GM23338 (cell line): ENCODE measurements at regions not wholly inside any gene's neighbourhood (a gene's known extent, or its start where the extent isn't known, plus 50 kb on each side); places are given as distances from the start of the nearest gene placed in this dataset. TPM values are rescaled to one million over a fixed set of nuclear protein-coding genes. Genes with fewer than 3 reads are reported as not detected.

ENCODE experiments used
- ATAC-seq: fragments of 200-7000 bp; cut with Tn5 transposase; 3 replicates; pipeline ENCODE4 v1.9.1; 2020
- DNase-seq: peaks from one replicate; pipeline ENCODE4 v3.0.0-alpha.2; 2015; ENCODE audit warnings: low spot score
- H2AFZ ChIP-seq: fragments of 200-600 bp; sonication (generic); 2 replicates; pipeline ENCODE4 v1.8.0; 2016; ENCODE audit warnings: antibody characterized with exemption, mild to moderate bottlenecking, moderate library complexity
- H3F3A ChIP-seq: fragments of 200-600 bp; sonication (generic); replicated peaks from 2 replicates; pipeline ENCODE4 v1.8.0; 2017; ENCODE audit warnings: antibody characterized with exemption, mixed run types, low read depth
- H3K27ac ChIP-seq: fragments of 200-600 bp; sonication (generic); 2 replicates; pipeline ENCODE4 v1.6.1; 2016; ENCODE audit warnings: low read depth
- H3K27me3 ChIP-seq: fragments of 200-600 bp; sonication (generic); 2 replicates; pipeline ENCODE4 v1.8.0; 2016; ENCODE audit warnings: mild to moderate bottlenecking, mixed run types, moderate library complexity; ENCODE audit not compliant: insufficient read depth
- H3K36me3 ChIP-seq: fragments of 200-600 bp; sonication (generic); 2 replicates; pipeline ENCODE4 v1.8.0; 2016; ENCODE audit warnings: mild to moderate bottlenecking; ENCODE audit not compliant: insufficient read depth
- H3K4me1 ChIP-seq: fragments of 200-600 bp; sonication (generic); 2 replicates; pipeline ENCODE4 v1.8.0; 2016; ENCODE audit warnings: mild to moderate bottlenecking, moderate library complexity; ENCODE audit not compliant: insufficient read depth
- H3K4me2 ChIP-seq: fragments of 200-600 bp; sonication (generic); 2 replicates; pipeline ENCODE4 v1.7.1; 2017; ENCODE audit warnings: mixed run types
- H3K4me3 ChIP-seq: fragments of 200-600 bp; sonication (generic); 2 replicates; pipeline ENCODE4 v1.6.1; 2016; ENCODE audit warnings: mixed run types
- H3K79me2 ChIP-seq: fragments of 200-600 bp; sonication (generic); replicated peaks from 2 replicates; pipeline ENCODE4 v1.8.0; 2017; ENCODE audit warnings: mild to moderate bottlenecking; ENCODE audit not compliant: insufficient read depth
- H3K9me2 ChIP-seq: fragments of 200-600 bp; sonication (generic); 2 replicates; pipeline ENCODE4 v1.8.0; 2017; ENCODE audit not compliant: insufficient read depth
- H4K20me1 ChIP-seq: fragments of 200-600 bp; sonication (generic); replicated peaks from 2 replicates; pipeline ENCODE4 v1.8.0; 2017; ENCODE audit warnings: mild to moderate bottlenecking; ENCODE audit not compliant: insufficient read depth
- H3K27ac Mint-ChIP-seq: 2 replicates; pipeline ENCODE4 v1.8.0; 2020; ENCODE audit warnings: inconsistent platforms, mild to moderate bottlenecking, moderate library complexity, mixed read lengths
- H3K27me3 Mint-ChIP-seq: 3 replicates; pipeline ENCODE4 v1.8.0; 2022; ENCODE audit warnings: low read depth, mild to moderate bottlenecking, moderate library complexity, mixed read lengths, inconsistent platforms; ENCODE audit not compliant: insufficient read depth, poor library complexity
- H3K36me3 Mint-ChIP-seq: 3 replicates; pipeline ENCODE4 v1.8.0; 2021; ENCODE audit warnings: low read depth, mild to moderate bottlenecking, inconsistent platforms, moderate library complexity, mixed read lengths
- H3K4me1 Mint-ChIP-seq: 3 replicates; pipeline ENCODE4 v1.8.0; 2020; ENCODE audit warnings: mild to moderate bottlenecking, inconsistent platforms, mixed read lengths
- H3K4me3 Mint-ChIP-seq: 3 replicates; pipeline ENCODE4 v1.8.0; 2021; ENCODE audit warnings: moderate library complexity, mild to moderate bottlenecking, inconsistent platforms, mixed read lengths
- H3K9me3 Mint-ChIP-seq: 3 replicates; pipeline ENCODE4 v1.8.0; 2020; ENCODE audit warnings: moderate library complexity, mild to moderate bottlenecking, inconsistent platforms, mixed read lengths
- CREB1 ChIP-seq: fragments of 250-450 bp; sonication (Bioruptor Pico); IDR thresholded peaks from 2 replicates; pipeline ENCODE4 v1.5.0; 2020; ENCODE audit warnings: low read depth, mild to moderate bottlenecking, moderate library complexity
- CTCF ChIP-seq, 2 experiments: fragments of 200-600 bp in 1 of 2; sonication (generic) in 1 of 2; conservative IDR thresholded peaks; 2 replicates each; pipeline versions ENCODE4 v1.5.1 to v1.6.1; 2016 to 2017; ENCODE audit warnings: antibody characterized with exemption in 2 of 2, low read depth in 2 of 2, mild to moderate bottlenecking in 2 of 2, moderate library complexity in 1 of 2
- EZH2 ChIP-seq: fragments of 200-600 bp; sonication (generic); IDR thresholded peaks from one replicate; pipeline ENCODE4 v1.8.0; 2017; ENCODE audit warnings: antibody characterized with exemption, mild to moderate bottlenecking, low read depth; ENCODE audit not compliant: unreplicated experiment
- POLR2AphosphoS5 ChIP-seq: IDR thresholded peaks from 2 replicates; pipeline ENCODE4 v1.6.1; 2016; ENCODE audit warnings: antibody characterized with exemption, low read depth
- STAT1 ChIP-seq: IDR thresholded peaks from one replicate; pipeline ENCODE4 v1.6.1; 2016; ENCODE audit warnings: antibody characterized with exemption; ENCODE audit not compliant: unreplicated experiment
- small RNA-seq: library from RNA; depleted of rRNA; stranded (forward); fragments of <200 nt; gene quantifications from one replicate; pipeline ENCODE3, GENCODE V24; 2014; ENCODE audit warnings: low replicate concordance

DNA sequence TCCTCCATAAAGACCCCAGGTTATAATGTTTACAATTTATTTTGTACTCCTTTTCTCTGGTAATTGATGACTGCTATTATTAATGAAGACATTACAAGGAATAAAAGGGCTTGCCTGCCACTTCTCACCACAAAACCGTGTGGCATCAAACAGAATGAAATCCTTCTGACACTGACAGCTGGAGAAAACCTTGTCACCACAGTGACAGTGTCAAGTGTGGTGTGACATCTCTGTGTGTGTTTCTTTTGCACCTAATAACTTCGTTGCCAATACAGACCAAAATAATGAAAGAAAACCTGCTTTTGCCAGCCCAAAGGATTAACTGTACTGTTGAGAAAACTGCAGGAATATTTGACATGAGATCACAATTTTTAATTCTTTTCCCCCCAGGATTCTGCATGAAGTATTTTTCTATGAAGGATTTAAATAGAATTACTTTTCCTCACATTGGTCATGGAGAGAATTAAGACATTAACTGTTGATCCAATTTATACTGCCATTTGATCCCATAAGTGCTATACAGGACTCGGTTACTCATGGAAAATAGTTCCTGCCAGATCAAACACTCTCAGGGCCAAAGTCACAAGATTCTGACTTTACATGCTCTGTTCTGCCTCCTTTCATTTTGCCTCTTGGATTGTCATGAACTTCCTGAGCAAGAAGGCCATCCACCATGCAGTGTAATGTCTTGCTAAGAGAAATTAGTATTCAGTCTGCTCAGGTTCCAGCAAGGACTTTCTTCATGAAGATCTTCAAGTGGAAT lies 60.4 kb upstream of the IFNG-AS1 start:
- Mint-ChIP-seq H3K36me3 (no peaks in the 10 kb centered on the region), H3K4me3 (no peak overlapping the region), H3K27me3 (peaks cover 2% of the 10 kb centered on the region), H3K27ac (no peak overlapping the region), H3K4me1 (no peaks in the 10 kb centered on the region; the same call in 2 of the 3 replicates), H3K9me3 (no peaks in the 10 kb centered on the region)
- TF ChIP-seq EZH2 = no peak
- TF ChIP-seq POLR2AphosphoS5 = no peak
- H3K27ac ChIP-seq = no peak overlapping the region
- H2AFZ ChIP-seq = no peak overlapping the region
- H3K36me3 ChIP-seq = no peaks in the 10 kb centered on the region
- H4K20me1 ChIP-seq = no peaks in the 10 kb centered on the region
- DNase-seq (no peak), ATAC-seq (no peak)
- H3K79me2 ChIP-seq = no peaks in the 10 kb centered on the region
- no peak overlapping the region for H3K4me2 ChIP-seq
- no peaks in the 10 kb centered on the region for H3F3A ChIP-seq
- H3K9me2 ChIP-seq = peaks cover 5% of the 10 kb centered on the region; the same call in 1 of the 2 replicates
- no peak overlapping the region for H3K4me3 ChIP-seq
- H3K27me3 ChIP-seq = no peaks in the 10 kb centered on the region
- no peaks in the 10 kb centered on the region for H3K4me1 ChIP-seq

DNA sequence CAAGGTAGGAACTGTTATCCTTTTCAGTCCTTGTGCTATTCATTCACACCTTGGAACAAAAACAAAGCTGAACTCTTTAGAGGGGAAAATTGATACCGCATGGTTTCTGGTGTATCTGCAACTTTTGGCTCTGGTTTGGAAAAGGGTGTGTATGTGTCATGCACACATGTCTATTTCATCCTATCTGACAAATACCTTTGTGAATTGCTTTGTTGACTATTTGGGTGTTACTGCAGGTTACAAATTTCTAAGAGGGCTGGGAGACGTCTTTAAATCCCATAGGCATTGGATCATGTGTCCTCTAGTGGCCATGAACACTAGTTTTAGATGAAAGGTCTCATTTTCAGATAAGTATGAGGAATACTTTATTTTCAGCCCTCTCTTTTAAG lies 59.9 kb upstream of the IFNG-AS1 start:
- no peaks in the 10 kb centered on the region for H3K4me1 ChIP-seq
- Mint-ChIP-seq H3K27ac (no peak overlapping the region), H3K4me3 (no peak overlapping the region), H3K4me1 (no peaks in the 10 kb centered on the region; the same call in 2 of the 3 replicates), H3K9me3 (no peaks in the 10 kb centered on the region), H3K27me3 (peaks cover 2% of the 10 kb centered on the region), H3K36me3 (no peaks in the 10 kb centered on the region)
- H3K79me2 ChIP-seq = no peaks in the 10 kb centered on the region
- ATAC-seq (no peak), DNase-seq (no peak)
- no peaks in the 10 kb centered on the region for H4K20me1 ChIP-seq
- H3F3A ChIP-seq = no peaks in the 10 kb centered on the region
- no peaks in the 10 kb centered on the region for H3K27me3 ChIP-seq
- no peaks in the 10 kb centered on the region for H3K36me3 ChIP-seq
- H3K4me2 ChIP-seq = no peak overlapping the region
- TF ChIP-seq STAT1 (no peak), CREB1 (CRISPR knock-in tag) (no peak)
- H3K9me2 ChIP-seq = peaks cover 5% of the 10 kb centered on the region; the same call in 1 of the 2 replicates
- no peak overlapping the region for H3K4me3 ChIP-seq
- no peak overlapping the region for H3K27ac ChIP-seq
- no peak overlapping the region for H2AFZ ChIP-seq

DNA sequence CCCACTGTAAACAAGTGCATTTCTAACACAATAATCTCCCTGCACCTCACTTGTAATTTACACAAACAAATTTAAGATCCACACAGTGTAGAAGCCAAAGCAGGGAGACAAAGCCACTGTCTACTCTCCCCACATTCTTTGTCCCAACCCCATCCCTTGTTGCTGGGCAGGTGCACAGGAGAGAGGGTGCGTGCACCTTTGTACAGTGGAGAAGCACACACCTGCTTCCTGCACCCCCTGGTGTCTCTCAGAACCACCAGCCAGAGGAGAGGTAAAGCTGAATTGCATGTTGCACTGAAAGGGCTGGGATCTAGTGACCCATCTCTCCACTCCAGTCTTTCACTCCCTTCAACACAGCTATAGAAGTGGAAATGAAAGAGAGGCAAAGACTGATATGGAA lies 51.4 kb upstream of the IFNG-AS1 start:
- Histone ChIP-seq H3K4me3 (no peak overlapping the region), H3K4me1 (no peaks in the 10 kb centered on the region), H4K20me1 (no peaks in the 10 kb centered on the region), H3K36me3 (no peaks in the 10 kb centered on the region), H3K27ac (no peak overlapping the region), H3K79me2 (no peaks in the 10 kb centered on the region), H3F3A (no peaks in the 10 kb centered on the region), H3K9me2 (peaks cover 7% of the 10 kb centered on the region; the same call in 1 of the 2 replicates), H3K27me3 (no peaks in the 10 kb centered on the region), H2AFZ (peak overlapping the region; percentile 28; the same call in 1 of the 2 replicates), H3K4me2 (no peak overlapping the region)
- TF ChIP-seq CTCF (conservative IDR thresholded peaks at IDR 0.05; ENCODE audit: low read depth in 2 of 2) = peak in 1 of 2 experiments; percentile 27; a peak in 2 of 4 replicates
- TF ChIP-seq EZH2 = no peak
- H3K4me3 Mint-ChIP-seq = no peak overlapping the region
- ATAC-seq = no peak
- no peak for DNase-seq
- H3K27me3 Mint-ChIP-seq = no peaks in the 10 kb centered on the region
- H3K4me1 Mint-ChIP-seq = peaks cover 16% of the 10 kb centered on the region; the same call in 2 of the 3 replicates
- no peaks in the 10 kb centered on the region for H3K36me3 Mint-ChIP-seq
- no peaks in the 10 kb centered on the region; the same call in 2 of the 3 replicates for H3K9me3 Mint-ChIP-seq
- H3K27ac Mint-ChIP-seq = no peak overlapping the region

Small RNAs in the stretch of these regions (small RNA-seq; reads per million reads assigned to genes)
- not detected for gene AC022513.1
